GM23338 (cell line): ENCODE measurements at regions not wholly inside any gene's neighbourhood (a gene's known extent, or its start where the extent isn't known, plus 50 kb on each side); places are given as distances from the start of the nearest gene placed in this dataset.

ENCODE experiments used
- ATAC-seq: fragments of 200-7000 bp; cut with Tn5 transposase; 3 replicates; pipeline ENCODE4 v1.9.1; 2020
- DNase-seq: peaks from one replicate; pipeline ENCODE4 v3.0.0-alpha.2; 2015; ENCODE audit warnings: low spot score
- H2AFZ ChIP-seq: fragments of 200-600 bp; sonication (generic); 2 replicates; pipeline ENCODE4 v1.8.0; 2016; ENCODE audit warnings: antibody characterized with exemption, mild to moderate bottlenecking, moderate library complexity
- H3F3A ChIP-seq: fragments of 200-600 bp; sonication (generic); replicated peaks from 2 replicates; pipeline ENCODE4 v1.8.0; 2017; ENCODE audit warnings: antibody characterized with exemption, mixed run types, low read depth
- H3K27ac ChIP-seq: fragments of 200-600 bp; sonication (generic); 2 replicates; pipeline ENCODE4 v1.6.1; 2016; ENCODE audit warnings: low read depth
- H3K27me3 ChIP-seq: fragments of 200-600 bp; sonication (generic); 2 replicates; pipeline ENCODE4 v1.8.0; 2016; ENCODE audit warnings: mild to moderate bottlenecking, mixed run types, moderate library complexity; ENCODE audit not compliant: insufficient read depth
- H3K36me3 ChIP-seq: fragments of 200-600 bp; sonication (generic); 2 replicates; pipeline ENCODE4 v1.8.0; 2016; ENCODE audit warnings: mild to moderate bottlenecking; ENCODE audit not compliant: insufficient read depth
- H3K4me1 ChIP-seq: fragments of 200-600 bp; sonication (generic); 2 replicates; pipeline ENCODE4 v1.8.0; 2016; ENCODE audit warnings: mild to moderate bottlenecking, moderate library complexity; ENCODE audit not compliant: insufficient read depth
- H3K4me2 ChIP-seq: fragments of 200-600 bp; sonication (generic); 2 replicates; pipeline ENCODE4 v1.7.1; 2017; ENCODE audit warnings: mixed run types
- H3K4me3 ChIP-seq: fragments of 200-600 bp; sonication (generic); 2 replicates; pipeline ENCODE4 v1.6.1; 2016; ENCODE audit warnings: mixed run types
- H3K79me2 ChIP-seq: fragments of 200-600 bp; sonication (generic); replicated peaks from 2 replicates; pipeline ENCODE4 v1.8.0; 2017; ENCODE audit warnings: mild to moderate bottlenecking; ENCODE audit not compliant: insufficient read depth
- H3K9me2 ChIP-seq: fragments of 200-600 bp; sonication (generic); 2 replicates; pipeline ENCODE4 v1.8.0; 2017; ENCODE audit not compliant: insufficient read depth
- H4K20me1 ChIP-seq: fragments of 200-600 bp; sonication (generic); replicated peaks from 2 replicates; pipeline ENCODE4 v1.8.0; 2017; ENCODE audit warnings: mild to moderate bottlenecking; ENCODE audit not compliant: insufficient read depth
- H3K27ac Mint-ChIP-seq: 2 replicates; pipeline ENCODE4 v1.8.0; 2020; ENCODE audit warnings: inconsistent platforms, mild to moderate bottlenecking, moderate library complexity, mixed read lengths
- H3K27me3 Mint-ChIP-seq: 3 replicates; pipeline ENCODE4 v1.8.0; 2022; ENCODE audit warnings: low read depth, mild to moderate bottlenecking, moderate library complexity, mixed read lengths, inconsistent platforms; ENCODE audit not compliant: insufficient read depth, poor library complexity
- H3K36me3 Mint-ChIP-seq: 3 replicates; pipeline ENCODE4 v1.8.0; 2021; ENCODE audit warnings: low read depth, mild to moderate bottlenecking, inconsistent platforms, moderate library complexity, mixed read lengths
- H3K4me1 Mint-ChIP-seq: 3 replicates; pipeline ENCODE4 v1.8.0; 2020; ENCODE audit warnings: mild to moderate bottlenecking, inconsistent platforms, mixed read lengths
- H3K4me3 Mint-ChIP-seq: 3 replicates; pipeline ENCODE4 v1.8.0; 2021; ENCODE audit warnings: moderate library complexity, mild to moderate bottlenecking, inconsistent platforms, mixed read lengths
- H3K9me3 Mint-ChIP-seq: 3 replicates; pipeline ENCODE4 v1.8.0; 2020; ENCODE audit warnings: moderate library complexity, mild to moderate bottlenecking, inconsistent platforms, mixed read lengths
- CREB1 ChIP-seq: fragments of 250-450 bp; sonication (Bioruptor Pico); IDR thresholded peaks from 2 replicates; pipeline ENCODE4 v1.5.0; 2020; ENCODE audit warnings: low read depth, mild to moderate bottlenecking, moderate library complexity
- CTCF ChIP-seq, 2 experiments: fragments of 200-600 bp in 1 of 2; sonication (generic) in 1 of 2; conservative IDR thresholded peaks; 2 replicates each; pipeline versions ENCODE4 v1.5.1 to v1.6.1; 2016 to 2017; ENCODE audit warnings: antibody characterized with exemption in 2 of 2, low read depth in 2 of 2, mild to moderate bottlenecking in 2 of 2, moderate library complexity in 1 of 2
- EZH2 ChIP-seq: fragments of 200-600 bp; sonication (generic); IDR thresholded peaks from one replicate; pipeline ENCODE4 v1.8.0; 2017; ENCODE audit warnings: antibody characterized with exemption, mild to moderate bottlenecking, low read depth; ENCODE audit not compliant: unreplicated experiment
- EZH2phosphoT487 ChIP-seq: fragments of 200-600 bp; sonication (generic); IDR thresholded peaks from one replicate; pipeline ENCODE4 v1.8.1; 2018; ENCODE audit warnings: antibody characterized with exemption; ENCODE audit not compliant: unreplicated experiment
- NANOG ChIP-seq: IDR thresholded peaks from 2 replicates; pipeline ENCODE4 v1.6.1; 2016; ENCODE audit warnings: antibody characterized with exemption, borderline replicate concordance
- POLR2AphosphoS5 ChIP-seq: IDR thresholded peaks from 2 replicates; pipeline ENCODE4 v1.6.1; 2016; ENCODE audit warnings: antibody characterized with exemption, low read depth
- REST ChIP-seq: IDR thresholded peaks from one replicate; pipeline ENCODE4 v1.6.1; 2018; ENCODE audit warnings: antibody characterized with exemption; ENCODE audit not compliant: unreplicated experiment
- STAT1 ChIP-seq: IDR thresholded peaks from one replicate; pipeline ENCODE4 v1.6.1; 2016; ENCODE audit warnings: antibody characterized with exemption; ENCODE audit not compliant: unreplicated experiment
- ZNF114 ChIP-seq: fragments of 250-450 bp; sonication (Bioruptor Pico); IDR thresholded peaks from 2 replicates; pipeline ENCODE4 v1.5.0; 2020; ENCODE audit warnings: mild to moderate bottlenecking, moderate library complexity
- ZNF331 ChIP-seq: fragments of 250-450 bp; sonication (Bioruptor Pico); IDR thresholded peaks from 2 replicates; pipeline ENCODE4 v1.5.0; 2020; ENCODE audit warnings: low read depth, mild to moderate bottlenecking, moderate library complexity

- no peaks in the 10 kb centered on the region for H3K9me3 Mint-ChIP-seq
- H2AFZ ChIP-seq: no peak overlapping the region
- no peaks in the 10 kb centered on the region for H3K27me3 ChIP-seq
- H3K79me2 ChIP-seq: no peaks in the 10 kb centered on the region
- no peak overlapping the region for H3K27ac ChIP-seq
- H3K27me3 Mint-ChIP-seq: no peaks in the 10 kb centered on the region
- no peaks in the 10 kb centered on the region for H3K36me3 Mint-ChIP-seq
- H3K4me1 ChIP-seq: peaks cover 9% of the 10 kb centered on the region
- H3K27ac Mint-ChIP-seq: no peak overlapping the region
- no peak overlapping the region for H3K4me3 ChIP-seq
- H3K4me3 Mint-ChIP-seq: no peak overlapping the region
- H3K4me2 ChIP-seq: no peak overlapping the region
- TF ChIP-seq STAT1 (no peak), ZNF331 (CRISPR knock-in tag) (no peak), CREB1 (CRISPR knock-in tag) (no peak), POLR2AphosphoS5 (no peak), REST (no peak), NANOG (no peak), EZH2 (no peak), CTCF (conservative IDR thresholded peaks at IDR 0.05; ENCODE audit: low read depth in 2 of 2) (no peak), ZNF114 (CRISPR knock-in tag) (no peak), EZH2phosphoT487 (no peak)
- H3K9me2 ChIP-seq: no peaks in the 10 kb centered on the region
- no peak for ATAC-seq
- H3K36me3 ChIP-seq: no peaks in the 10 kb centered on the region
- H3K4me1 Mint-ChIP-seq: peaks cover 19% of the 10 kb centered on the region
- DNase-seq: no peak
- H4K20me1 ChIP-seq: no peaks in the 10 kb centered on the region
- no peaks in the 10 kb centered on the region for H3F3A ChIP-seq
These were observed 437.7 kb downstream of the HS3ST3B1 start for GRCh38 chr17:14738652-14738988.

GRCh38 chr17:14737984-14738651 is 437.2 kb downstream of the HS3ST3B1 start:
- TF ChIP-seq CTCF (conservative IDR thresholded peaks at IDR 0.05; ENCODE audit: low read depth in 2 of 2) (peak; percentile 26 to 30), EZH2phosphoT487 (no peak)
- Mint-ChIP-seq H3K4me3 (no peak overlapping the region), H3K4me1 (peaks cover 19% of the 10 kb centered on the region), H3K27me3 (no peaks in the 10 kb centered on the region), H3K27ac (no peak overlapping the region), H3K36me3 (no peaks in the 10 kb centered on the region), H3K9me3 (no peaks in the 10 kb centered on the region)
- peaks cover 9% of the 10 kb centered on the region for H3K4me1 ChIP-seq
- peak; percentile 49 for DNase-seq
- H3K4me3 ChIP-seq: no peak overlapping the region
- peak; percentile 87 for ATAC-seq
- peak overlapping the region; percentile 67; the same call in 1 of the 2 replicates for H2AFZ ChIP-seq
- H3K36me3 ChIP-seq: no peaks in the 10 kb centered on the region
- no peaks in the 10 kb centered on the region for H3F3A ChIP-seq
- no peaks in the 10 kb centered on the region for H3K27me3 ChIP-seq
- no peaks in the 10 kb centered on the region for H3K79me2 ChIP-seq
- H3K9me2 ChIP-seq: no peaks in the 10 kb centered on the region
- H3K4me2 ChIP-seq: no peak overlapping the region
- no peaks in the 10 kb centered on the region for H4K20me1 ChIP-seq
- no peak overlapping the region for H3K27ac ChIP-seq
